AG09319 (cell line): ENCODE measurements at regions not wholly inside any gene's neighbourhood (a gene's known extent, or its start where the extent isn't known, plus 50 kb on each side); places are given as distances from the start of the nearest gene placed in this dataset.

Experiments used
- DNase-seq: peaks from one replicate; pipeline ENCODE4 v3.0.0-alpha.2; 2010; ENCODE audit warnings: low read depth; ENCODE audit errors: extremely low read depth
- TF ChIP-seq, protein P1 (sequence below): IDR thresholded peaks from 2 replicates; pipeline ENCODE4 v1.5.1; 2011; ENCODE audit warnings: low read depth, mild to moderate bottlenecking, inconsistent platforms, low read length, moderate library complexity

DNA sequence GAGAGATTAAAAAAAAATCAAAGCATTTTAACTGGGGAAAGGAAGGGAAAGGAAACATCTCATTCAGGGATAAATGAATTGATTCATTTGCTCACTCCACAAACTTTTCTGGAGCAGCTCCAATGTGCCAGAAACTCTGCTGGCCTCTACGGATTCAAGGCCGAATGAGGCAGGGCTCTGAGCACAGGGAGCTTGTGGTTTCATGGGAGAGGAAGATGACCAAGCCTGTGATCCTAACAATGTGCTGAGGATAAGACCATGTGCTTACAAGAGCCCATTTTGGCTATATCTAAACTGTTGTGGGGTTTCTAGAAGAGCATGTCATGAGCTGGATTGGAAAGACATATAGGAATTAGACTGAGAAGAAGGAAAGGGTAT, 137.5 kb downstream of the ZNF674 start:
- TF ChIP-seq, protein P1, sequence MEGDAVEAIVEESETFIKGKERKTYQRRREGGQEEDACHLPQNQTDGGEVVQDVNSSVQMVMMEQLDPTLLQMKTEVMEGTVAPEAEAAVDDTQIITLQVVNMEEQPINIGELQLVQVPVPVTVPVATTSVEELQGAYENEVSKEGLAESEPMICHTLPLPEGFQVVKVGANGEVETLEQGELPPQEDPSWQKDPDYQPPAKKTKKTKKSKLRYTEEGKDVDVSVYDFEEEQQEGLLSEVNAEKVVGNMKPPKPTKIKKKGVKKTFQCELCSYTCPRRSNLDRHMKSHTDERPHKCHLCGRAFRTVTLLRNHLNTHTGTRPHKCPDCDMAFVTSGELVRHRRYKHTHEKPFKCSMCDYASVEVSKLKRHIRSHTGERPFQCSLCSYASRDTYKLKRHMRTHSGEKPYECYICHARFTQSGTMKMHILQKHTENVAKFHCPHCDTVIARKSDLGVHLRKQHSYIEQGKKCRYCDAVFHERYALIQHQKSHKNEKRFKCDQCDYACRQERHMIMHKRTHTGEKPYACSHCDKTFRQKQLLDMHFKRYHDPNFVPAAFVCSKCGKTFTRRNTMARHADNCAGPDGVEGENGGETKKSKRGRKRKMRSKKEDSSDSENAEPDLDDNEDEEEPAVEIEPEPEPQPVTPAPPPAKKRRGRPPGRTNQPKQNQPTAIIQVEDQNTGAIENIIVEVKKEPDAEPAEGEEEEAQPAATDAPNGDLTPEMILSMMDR, result no peak
- DNase-seq, result no peak

DNA sequence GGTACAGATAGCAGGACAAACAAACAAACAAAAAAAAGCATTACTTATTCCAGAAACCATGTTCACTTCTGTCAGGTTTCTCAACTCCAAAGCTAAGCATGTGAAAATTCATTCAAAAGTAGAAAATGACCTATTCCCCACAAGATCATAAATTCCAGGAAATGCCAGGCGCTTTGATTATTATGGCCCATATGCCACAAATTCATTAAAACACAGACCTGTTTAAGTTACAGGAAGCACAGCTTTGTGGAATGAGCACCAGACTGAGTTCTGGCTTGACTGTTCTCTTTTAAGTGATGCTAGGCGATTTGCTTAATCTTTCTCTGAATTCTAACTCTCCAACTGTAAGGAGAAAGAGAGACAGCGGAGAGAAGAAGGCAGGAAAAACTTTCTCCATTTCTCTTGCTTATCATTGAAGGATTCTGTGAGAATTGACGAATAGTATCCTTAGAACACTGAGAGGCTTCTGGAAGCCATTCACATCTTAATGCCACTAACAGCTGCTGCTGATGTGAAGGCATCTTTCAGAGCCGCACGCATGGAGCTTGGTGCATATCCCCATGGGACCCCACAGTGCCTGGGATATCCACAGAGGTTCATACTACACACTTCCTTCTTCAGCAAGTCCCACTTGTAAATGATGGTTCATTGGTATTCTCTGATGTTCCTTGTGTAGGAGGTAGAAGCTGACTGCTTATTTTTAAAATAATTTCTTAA, 138.0 kb downstream of the ZNF674 start:
- no peak for DNase-seq
- TF ChIP-seq, protein P1, result no peak

DNA sequence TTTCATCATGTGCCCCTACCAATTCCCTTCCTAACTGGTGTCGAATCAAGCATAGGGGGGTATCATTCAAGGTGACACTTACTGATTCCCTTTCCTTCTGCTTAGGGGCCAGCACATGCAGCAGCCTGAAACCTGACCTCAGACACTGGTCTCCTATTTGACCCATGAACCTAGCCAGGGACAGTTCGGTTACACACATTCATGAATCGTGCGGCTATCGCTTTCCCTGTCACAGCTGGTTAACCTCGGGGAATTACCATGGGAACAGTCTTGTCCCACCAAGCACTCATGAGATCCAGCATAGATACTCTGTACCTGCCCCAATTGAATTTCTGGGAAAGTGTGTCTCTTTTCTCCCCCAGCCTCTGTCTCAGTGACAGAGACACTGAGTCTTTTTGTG, 140.4 kb downstream of the ZNF674 start:
- DNase-seq, result no peak
- TF ChIP-seq, protein P1, result no peak

GRCh38 chrX:46400530-46401443, 144.4 kb downstream of the ZNF674 start:
- TF ChIP-seq, protein P1, result no peak

DNA sequence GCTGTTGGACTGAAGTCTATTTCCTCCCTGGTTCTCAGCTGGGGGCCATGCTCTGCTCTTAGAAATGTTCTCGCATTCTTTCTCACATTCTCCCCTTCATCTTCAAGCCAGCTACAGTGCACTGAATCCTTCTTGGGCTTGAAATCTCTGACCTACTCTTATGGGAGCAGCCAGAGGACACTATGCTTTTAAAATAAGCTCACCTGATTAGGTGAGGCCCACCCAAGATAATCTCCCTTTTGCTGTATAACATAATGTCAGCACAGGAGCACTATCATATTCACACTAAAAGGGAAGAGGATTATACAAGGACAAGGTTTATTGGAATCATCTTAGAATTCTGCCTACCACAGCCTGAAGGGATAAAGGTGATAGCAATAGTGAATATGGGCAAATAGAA, 146.3 kb downstream of the ZNF674 start:
- DNase-seq, result no peak
- TF ChIP-seq, protein P1, result no peak

More at GRCh38 chrX:46400530-46401443, 144.4 kb downstream of the ZNF674 start:
- DNase-seq, result no peak

DNA sequence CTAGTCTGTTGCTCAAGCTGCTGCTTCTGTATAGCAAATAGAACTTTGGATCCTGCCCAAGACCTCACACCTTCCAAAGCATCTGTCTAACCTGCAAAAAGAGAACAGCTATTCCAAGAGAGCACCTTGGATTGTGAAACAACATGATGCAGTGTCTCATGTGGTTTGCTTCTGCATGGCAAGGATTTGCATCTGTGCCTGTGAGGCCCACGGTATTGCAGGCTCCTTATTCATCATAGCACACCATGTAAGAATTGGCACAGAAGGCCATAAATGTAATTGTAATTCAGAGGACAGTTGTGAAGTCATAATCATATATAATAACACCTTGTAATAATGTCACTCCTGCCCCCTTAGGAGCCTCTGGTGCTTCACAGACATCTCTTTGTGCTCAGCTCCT, 147.1 kb downstream of the ZNF674 start:
- TF ChIP-seq, protein P1, result no peak

GRCh38 chrX:46386511-46386910, 158.7 kb downstream of the ZNF674 start:
- DNase-seq, result no peak
- TF ChIP-seq, protein P1, result peak; percentile 19

More for the DNA sequence above, 147.1 kb downstream of the ZNF674 start:
- no peak for DNase-seq
